AG08395 (cell line): ENCODE measurements at regions not wholly inside any gene's neighbourhood (a gene's known extent, or its start where the extent isn't known, plus 50 kb on each side); places are given as distances from the start of the nearest gene placed in this dataset.

ENCODE experiments used
- DNase-seq: peaks from one replicate; pipeline ENCODE4 v3.0.0; 2012; ENCODE audit warnings: mixed read lengths, low spot score

- DNase-seq: peak; percentile 38
Observed at GRCh38 chr6:74091136-74091793, 395.3 kb downstream of the CD109 start.

DNA sequence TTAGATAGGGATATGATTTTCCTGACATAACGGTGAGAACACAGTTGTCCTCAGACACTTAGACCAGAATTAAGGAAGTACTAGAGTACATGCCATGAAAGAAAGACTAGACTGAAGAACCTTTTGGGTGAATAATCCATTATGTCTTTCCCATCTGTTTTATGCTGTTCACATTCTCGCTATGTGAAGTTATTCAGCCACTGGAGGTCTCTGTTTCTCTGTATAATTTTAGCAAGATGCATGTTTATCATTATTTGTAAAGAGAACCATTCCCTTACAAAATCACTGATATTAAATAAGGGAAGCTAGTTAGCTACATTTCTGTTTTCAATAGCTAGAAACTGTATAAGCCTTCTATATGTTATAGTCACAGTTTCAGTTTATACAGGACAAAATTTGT, 391.9 kb downstream of the CD109 start:
- peak; percentile 36 for DNase-seq

DNA sequence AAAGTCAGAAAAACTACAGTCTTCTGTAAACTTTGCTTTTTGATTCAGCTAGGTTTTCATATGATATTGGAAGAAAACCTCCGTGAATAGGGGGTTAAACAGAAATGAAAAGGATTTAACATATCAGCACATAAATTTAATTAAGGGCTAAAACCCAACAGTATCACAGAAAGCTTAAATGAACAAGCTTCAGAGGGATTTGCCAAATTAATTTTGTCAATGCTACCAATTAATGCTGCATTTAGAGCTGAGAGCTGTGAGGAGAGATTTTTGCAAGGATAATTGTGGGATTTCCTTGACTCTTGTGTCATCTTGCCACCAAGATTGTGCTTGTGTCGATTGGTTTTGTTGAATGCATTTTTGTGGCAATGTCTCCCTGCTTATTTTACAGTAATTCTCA, 379.9 kb downstream of the CD109 start:
- no peak for DNase-seq

DNA sequence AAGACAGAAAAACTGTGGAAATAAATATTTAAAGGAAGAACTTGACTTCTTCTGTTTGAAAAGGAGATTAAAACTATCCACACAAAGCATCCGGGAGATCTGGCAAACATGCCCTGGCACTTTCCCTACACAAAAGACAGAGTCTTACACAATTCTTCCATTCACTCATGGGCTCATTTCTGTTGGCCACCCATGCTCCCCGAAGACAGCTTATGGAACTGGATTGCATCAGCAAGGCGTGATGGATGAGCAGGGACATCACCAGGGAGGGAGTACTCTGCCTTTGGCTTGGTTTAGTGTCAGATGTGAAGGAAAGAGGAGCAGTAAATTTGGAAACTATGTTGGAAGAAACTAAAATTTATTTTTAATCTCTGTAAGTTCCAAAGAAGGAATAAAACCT, 379.3 kb downstream of the CD109 start:
- DNase-seq: peak; percentile 73

DNA sequence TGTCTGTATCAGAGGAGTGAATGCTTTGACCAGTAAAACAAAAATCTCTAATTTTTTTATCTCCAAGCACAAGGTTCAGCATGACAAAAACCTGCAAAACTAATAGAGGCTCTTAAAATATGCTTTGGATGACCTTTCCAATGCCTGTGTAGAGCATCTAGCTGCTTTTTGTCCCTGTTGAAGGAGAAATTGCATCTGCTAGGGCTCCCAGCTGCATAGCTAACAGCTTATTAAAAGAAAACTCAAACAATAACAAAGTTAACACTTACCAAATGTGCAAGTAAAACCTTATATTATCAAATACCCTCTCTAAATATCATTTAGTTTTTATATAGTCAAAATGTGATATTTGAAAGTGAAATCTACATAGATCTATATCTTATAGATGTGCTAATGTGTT, 378.6 kb downstream of the CD109 start:
- DNase-seq: no peak

GRCh38 chr6:74073999-74074398, 378.0 kb downstream of the CD109 start:
- peak; percentile 50 for DNase-seq

DNA sequence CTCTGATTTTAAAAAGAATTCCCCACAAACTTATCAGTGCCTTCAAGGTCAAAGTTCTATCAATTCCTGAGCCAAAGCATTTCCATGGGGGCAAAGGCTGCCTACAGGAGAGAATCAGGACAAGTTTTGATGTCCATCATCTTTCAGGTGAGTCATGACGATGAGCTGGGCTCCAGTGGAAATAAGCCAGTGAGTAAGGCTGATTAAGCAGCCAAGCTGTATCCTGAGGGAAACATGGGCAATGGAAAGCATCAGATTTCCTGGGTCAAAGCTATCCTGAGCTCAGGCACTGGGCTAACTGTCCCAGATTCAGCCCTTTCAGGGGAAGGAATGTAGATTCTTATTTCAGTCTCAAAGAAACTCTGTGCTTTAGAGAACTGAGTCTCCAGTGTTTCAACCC, 377.4 kb downstream of the CD109 start:
- DNase-seq: peak; percentile 72

DNA sequence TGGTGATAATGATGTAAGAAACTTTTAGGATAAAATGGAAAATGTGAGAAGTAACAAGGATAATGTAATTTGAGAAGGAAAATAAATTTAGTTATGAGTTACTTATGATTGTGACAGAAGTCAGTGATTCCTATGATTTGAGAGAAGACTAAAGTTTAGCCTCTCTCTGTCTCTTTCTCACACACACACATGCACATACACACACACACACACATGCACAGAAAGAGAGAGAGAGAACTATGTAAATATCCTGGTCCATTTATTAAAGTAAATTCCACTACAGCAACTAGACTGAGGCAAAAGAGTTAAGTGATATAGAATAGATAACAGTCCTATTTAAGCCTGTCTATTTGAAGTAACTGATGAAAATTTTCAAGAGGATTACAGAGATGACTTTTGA, 375.2 kb downstream of the CD109 start:
- DNase-seq: no peak

- no peak for DNase-seq
Observed at GRCh38 chr6:74070711-74071110, 374.7 kb downstream of the CD109 start.

- peak; percentile 61 for DNase-seq
Observed at GRCh38 chr6:74070091-74070490, 374.1 kb downstream of the CD109 start.

- peak; percentile 59 for DNase-seq
Observed at GRCh38 chr6:74069089-74069581, 373.1 kb downstream of the CD109 start.

- DNase-seq: no peak
Observed at GRCh38 chr6:74066168-74066871, 370.3 kb downstream of the CD109 start.

GRCh38 chr6:74065705-74066104, 369.7 kb downstream of the CD109 start:
- DNase-seq: no peak

- no peak for DNase-seq
Observed at GRCh38 chr6:74063391-74063790, 367.4 kb downstream of the CD109 start.

DNA sequence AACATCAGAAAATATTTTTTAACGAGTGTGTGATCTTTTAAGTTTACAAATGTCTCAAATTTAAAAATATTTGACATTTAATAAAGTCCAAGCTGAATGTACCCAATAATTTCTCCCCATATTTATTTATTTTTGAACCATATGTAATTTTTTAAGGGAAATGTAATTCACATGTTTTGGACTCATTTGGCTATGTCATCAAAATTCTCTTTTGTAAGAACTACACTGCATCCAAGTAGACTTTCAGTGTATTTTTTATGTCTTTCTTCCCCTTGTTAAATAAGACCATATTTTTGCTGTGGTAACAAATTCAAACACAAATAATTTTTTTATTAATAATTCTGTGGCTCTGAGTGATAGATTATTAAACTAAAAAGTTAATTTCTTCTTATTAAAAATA, 365.2 kb downstream of the CD109 start:
- no peak for DNase-seq

- no peak for DNase-seq
Observed at GRCh38 chr6:74060354-74060753, 364.4 kb downstream of the CD109 start.

- DNase-seq: no peak
Observed at GRCh38 chr6:74058606-74059005, 362.6 kb downstream of the CD109 start.

DNA sequence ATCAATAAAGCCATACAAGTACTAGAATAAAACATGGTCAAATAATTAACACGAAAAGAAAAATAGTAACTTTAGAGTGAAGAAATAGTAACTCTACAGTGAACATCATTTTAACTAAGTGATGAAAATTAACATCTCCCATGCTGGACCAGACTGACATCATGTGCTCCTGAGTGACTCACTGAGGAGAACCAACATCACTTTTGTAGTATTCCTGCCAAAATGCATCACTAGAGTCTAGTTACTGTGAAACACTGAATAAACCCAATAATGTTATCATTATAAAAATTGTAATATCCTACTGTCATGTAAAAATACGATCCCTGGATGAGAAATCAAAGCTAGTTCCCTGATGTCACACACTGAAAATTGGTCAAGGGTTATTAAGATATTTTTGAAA, 361.3 kb downstream of the CD109 start:
- peak; percentile 25 for DNase-seq

DNA sequence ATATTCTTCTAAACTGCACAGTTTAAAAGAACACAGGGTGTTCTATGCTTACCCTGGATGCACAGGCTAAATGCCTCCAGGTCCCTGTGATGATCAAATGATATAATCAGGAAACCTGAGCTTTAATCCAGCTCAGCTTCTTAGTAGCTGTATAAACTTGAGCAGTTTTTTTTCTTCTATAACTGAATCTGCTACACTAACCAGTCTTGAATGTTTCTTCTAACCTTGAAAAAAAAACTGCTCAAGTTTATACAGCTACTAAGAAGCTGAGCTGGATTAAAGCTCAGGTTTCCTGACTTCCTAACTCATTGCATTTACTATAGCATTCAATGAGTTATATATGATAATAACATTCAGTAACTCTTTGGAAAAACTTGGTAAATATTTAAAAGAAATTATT, 358.2 kb downstream of the CD109 start:
- no peak for DNase-seq

DNA sequence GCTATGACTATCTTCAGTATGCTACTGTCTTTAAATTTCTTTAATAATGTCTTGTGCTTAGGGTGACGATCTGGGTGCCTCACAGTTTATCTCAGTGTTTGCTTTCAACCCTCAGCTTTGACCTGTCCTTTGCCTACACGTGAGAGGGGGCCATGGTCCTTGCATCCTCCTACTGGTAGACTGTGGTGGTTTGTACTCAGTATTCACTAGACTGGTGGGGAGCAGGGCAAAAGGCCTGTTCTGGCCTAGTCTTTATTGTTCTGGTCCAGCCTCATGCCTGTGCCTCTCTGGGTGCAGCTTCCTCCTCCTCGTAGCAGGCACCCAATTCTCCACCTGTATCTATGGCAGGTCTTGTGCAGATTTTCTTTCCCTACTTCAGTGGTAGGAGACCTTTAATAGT, 354.9 kb downstream of the CD109 start:
- no peak for DNase-seq

DNA sequence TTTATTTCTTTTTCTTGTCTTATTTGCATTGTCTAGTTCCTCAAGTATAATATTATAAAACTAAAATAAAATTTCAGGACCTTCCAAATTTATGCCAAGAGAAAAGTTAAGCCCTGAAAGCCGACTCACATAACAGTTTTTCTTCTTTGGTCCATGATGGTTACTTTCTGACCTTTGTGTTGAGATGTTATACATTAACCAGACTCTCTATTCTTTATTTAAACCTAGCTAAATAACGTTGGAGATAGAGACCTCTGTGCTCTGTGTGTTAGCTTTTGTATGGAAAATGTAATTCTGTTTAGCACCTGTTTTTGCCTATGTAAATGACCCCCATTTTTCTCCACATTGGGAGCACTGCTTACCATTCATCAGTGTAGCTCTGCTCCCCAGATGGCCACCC, 352.4 kb downstream of the CD109 start:
- DNase-seq: no peak

DNA sequence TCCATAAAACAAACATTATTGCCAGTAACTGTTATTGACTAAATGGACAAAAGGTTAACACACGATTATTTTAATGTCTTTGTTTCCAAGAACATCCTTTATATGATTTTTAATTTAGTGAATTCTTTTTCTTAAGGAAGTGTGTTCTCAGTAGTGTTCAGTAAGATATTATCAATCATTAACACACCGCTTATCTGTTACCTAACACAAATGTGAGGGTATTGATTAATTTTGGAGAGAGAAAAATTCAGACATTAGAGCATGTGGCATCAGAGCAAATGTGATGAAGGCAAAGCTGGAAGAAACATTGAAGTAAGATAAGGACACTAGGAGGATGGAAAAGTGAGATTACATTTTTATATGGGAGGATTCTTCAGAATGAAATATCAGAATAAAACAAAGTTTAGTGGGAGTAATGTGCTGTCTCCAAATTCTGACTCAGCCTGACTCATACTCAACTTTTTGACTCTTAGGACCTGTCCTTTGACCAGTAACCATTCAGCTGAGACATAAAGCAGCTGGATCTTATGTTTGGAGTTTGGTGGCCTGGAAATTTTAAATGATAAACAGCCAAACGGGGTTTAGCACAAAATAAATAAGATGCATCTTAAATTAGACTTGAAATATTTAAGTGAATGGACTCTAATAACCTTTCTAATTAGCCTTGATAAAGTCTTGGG, 348.6 kb downstream of the CD109 start:
- peak; percentile 63 for DNase-seq

DNA sequence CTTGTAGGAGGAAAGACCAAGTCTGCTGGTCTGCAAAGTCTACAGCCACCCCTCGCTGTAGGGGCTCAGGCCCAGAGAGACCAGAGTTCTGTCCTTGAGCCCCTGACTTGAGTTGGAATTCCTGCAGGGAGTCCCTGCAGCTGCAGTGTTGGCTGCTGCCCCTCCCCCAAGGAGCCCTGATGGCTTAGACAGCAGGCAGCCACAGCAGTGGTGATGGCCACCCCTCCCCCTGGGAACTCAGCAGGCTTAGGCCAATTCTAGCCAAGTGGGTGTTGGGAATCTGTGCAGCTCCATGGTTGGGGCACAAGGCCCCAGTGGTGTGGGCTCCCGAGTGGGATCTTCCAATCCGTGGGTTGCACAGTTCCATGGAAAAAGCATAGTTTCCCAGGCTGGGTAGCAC, 345.4 kb downstream of the CD109 start:
- DNase-seq: no peak
